Activated CD4-positive, alpha-beta T cell treated with anti-CD3 and anti-CD28 coated beads for 24 hours (primary cell): ENCODE measurements at regions not wholly inside any gene's neighbourhood (a gene's known extent, or its start where the extent isn't known, plus 50 kb on each side); places are given as distances from the start of the nearest gene placed in this dataset.

Experiments
- DNase-seq, 2 donors: peaks; one replicate each; pipeline ENCODE4 v3.0.0-alpha.2; 2020; ENCODE audit warnings: low read depth in 2 of 2

- no peak for DNase-seq
Measured at GRCh38 chr12:61894168-61894567, 366.0 kb upstream of the USP15 start.

- DNase-seq, result no peak
Measured at GRCh38 chr12:61896436-61896835, 363.8 kb upstream of the USP15 start.

- DNase-seq, result no peak
Measured at GRCh38 chr12:61902403-61902802, 357.8 kb upstream of the USP15 start.

GRCh38 chr12:61911113-61911512 lies 349.1 kb upstream of the USP15 start:
- no peak for DNase-seq

GRCh38 chr12:61915420-61915819 lies 344.8 kb upstream of the USP15 start:
- DNase-seq, result no peak

DNA sequence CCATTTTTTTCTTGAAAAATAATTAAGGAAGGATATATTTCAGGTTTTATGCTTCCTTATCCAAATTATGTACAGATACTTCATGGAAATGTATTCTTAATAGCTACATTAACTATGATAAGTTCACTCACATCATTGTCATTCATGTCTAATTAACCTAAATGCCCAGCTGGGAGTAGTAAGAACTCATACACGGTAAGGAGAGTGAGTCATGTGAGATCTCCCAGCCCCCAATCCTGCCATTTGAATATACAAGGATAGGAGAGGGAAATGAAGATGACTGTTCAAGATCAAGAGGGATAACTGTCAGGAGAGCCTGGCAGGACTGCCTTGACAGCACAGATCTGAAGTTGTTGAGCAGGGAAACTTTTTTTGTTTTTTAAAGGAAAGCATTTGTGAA lies 343.4 kb upstream of the USP15 start:
- no peak for DNase-seq

DNA sequence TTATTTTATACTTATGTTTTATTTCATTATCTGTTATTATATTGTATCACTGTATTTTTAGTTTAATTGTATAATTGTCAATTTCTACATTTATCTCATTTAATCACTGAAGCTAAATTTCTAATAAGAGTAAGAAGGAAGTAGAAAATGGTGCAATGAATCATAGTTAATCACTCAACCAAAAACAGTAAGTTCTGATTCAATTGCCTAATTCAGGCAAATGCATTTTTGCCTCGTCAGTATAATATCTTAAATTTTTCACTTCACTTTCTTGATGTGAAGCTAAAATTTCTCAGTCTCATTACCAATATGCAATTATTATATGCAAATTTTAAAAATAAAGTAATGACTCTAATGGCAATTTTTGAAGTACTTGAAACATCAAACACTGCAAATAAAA lies 340.5 kb upstream of the USP15 start:
- no peak for DNase-seq

DNA sequence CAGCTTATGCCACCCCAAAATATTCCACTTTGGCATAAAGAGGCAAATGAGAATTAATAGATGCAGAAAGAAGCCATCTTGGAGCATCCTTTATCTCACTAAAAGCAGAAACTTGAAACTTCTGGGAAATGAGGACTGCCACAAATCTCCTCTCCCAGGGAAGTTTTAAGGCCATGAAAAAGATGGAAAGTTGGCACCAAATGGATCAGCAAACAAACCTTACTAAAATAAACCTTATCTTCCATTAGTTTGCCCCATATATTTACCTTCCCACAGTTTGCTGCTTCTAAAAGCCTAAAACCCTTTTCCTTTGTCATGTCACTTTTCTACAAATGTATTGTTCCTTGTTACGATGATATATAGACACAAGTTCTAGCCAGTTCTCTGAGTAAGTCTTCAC lies 340.0 kb upstream of the USP15 start:
- DNase-seq, result no peak

DNA sequence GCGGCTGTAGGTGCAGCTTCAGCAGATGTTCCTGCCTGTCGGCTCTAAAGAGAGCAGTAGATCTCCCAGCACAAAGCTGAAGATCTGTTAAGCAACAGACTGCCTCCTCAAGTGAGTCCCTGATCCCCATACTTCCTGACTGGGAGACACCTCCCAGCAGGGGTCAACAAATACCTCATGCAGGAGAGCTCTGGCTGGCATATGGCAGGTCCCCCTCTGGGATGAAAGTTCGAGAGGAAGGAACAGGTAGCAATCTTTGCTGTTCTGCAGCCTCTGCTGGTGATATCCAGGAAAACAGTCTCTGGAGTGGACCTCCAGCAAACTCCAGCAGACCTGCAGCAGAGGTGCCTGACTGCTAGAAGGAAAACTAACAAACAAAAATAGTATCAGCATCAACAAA lies 337.1 kb upstream of the USP15 start:
- DNase-seq, result no peak

GRCh38 chr12:61934564-61934963 lies 325.6 kb upstream of the USP15 start:
- DNase-seq, result no peak

DNA sequence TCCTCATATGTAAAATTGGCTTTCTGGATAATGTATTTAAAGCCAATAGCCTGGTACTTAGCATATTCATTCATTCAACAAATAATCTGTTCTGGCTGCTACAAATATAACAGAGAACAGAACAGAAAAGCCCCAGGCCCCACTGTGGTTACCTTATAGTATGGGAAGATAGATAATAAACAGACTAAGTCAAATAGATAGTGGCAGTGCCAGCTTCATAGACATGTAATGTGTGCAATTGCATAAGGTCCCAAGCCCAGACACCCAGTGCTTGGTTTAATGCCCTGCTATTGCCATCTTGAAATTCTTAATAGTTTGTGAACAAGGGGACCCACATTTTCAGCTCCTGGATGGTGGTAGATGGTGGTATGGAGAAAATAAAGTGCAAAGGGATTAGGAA lies 320.2 kb upstream of the USP15 start:
- no peak for DNase-seq

DNA sequence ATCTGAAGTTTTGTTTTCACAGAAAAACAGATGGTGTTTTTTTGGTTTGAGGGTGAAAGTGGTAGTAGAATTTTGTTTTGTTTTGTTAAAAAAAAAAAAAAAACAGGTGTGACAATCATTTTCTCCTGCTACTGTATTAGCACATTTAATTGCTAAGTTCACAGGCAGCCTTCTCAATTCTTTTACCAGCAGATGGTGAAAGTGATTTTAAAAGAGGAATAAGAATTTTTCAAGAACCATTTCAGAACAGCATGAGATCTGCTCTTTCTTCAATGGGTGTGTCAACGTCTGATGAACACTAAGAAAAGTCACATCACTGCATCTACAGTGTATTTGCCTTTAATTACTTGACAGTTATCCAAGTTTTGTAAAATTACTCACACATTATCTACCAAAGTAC lies 303.7 kb upstream of the USP15 start:
- DNase-seq, result no peak

DNA sequence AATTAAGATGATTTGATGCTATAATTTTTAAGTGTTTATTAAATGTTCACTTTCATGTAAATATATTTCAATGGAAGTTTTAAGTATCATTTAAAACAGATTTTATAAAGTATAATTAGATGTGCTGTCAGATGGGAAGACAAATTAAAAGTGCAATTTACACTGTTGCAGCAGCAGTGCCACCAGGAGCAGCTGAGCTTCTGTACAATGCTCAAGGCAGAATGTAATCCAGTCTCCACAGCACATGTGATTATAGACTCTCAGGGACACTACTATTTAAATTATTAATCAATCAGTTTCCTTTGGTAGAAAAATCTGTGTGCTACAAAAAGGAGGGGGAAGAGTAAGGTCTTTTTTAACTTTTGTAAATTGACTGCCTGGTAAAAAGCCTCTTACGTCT lies 285.7 kb upstream of the USP15 start:
- no peak for DNase-seq

DNA sequence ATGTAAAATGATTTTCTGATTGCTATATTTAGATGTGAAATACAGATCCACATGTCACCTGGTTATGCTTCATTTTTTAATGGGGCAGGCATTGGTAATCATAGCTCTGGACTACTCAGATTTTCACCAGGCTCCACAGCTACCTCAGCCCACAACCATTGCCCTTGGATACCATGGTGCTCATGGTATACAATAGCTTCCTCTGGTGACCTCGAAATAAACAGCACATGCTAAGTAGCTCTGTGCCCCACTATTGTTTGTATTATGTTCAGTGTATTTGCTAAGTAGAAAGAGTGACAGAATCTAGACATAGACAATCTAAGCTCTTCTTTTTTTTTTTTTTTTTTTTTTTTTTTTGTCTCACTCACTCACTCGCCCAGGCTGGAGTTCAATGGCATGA lies 274.4 kb upstream of the USP15 start:
- no peak for DNase-seq

DNA sequence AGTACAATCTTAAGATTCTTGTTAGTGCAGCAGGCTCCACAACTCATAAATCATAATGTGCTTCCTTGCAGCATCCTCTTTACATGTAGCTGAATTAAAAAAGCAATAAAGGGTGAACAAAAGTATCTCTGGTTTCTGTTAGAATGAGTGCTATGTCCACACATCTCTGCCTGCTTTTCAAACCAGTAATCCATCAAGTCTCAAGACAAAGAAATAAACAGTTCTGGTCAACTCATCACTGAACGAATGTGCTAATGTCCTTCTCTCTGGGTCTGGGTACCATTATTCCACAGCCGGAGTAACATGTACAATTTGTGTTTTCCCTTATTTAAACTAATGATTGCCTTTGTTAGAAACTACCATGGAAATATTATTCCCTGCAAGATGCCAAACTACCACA lies 273.0 kb upstream of the USP15 start:
- no peak for DNase-seq

GRCh38 chr12:61991661-61992060 lies 268.5 kb upstream of the USP15 start:
- DNase-seq, result no peak

DNA sequence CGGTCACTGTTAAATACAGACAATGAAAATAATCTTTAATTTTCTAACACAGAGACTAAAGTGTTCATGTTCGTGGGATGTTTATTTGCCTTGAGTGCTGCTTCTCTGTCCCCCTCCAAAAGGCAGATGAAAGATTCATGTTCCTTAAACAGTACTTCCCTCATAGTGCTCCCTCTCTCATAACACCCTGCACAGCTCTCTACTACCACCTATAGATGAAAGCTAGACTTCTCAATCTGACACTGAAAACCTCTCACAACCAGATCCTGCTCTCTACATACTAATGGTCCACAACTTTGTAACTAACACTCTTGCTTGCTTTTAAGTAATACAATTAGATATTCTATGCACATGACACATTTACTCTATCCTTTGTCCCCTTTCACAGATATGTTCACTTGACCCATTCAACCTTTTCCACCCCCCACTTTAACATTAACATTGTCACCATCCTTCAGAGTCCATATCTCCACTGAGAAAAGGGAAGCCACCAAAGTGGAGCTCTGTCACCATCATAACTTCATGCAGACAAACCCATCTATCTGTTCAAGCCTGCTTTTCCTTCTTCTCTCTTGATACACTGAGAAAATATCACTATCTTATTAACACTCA lies 266.4 kb upstream of the USP15 start:
- DNase-seq, result no peak

- no peak for DNase-seq
Measured at GRCh38 chr12:61996717-61997116, 263.5 kb upstream of the USP15 start.

- DNase-seq, result no peak
Measured at GRCh38 chr12:61998791-61999190, 261.4 kb upstream of the USP15 start.

DNA sequence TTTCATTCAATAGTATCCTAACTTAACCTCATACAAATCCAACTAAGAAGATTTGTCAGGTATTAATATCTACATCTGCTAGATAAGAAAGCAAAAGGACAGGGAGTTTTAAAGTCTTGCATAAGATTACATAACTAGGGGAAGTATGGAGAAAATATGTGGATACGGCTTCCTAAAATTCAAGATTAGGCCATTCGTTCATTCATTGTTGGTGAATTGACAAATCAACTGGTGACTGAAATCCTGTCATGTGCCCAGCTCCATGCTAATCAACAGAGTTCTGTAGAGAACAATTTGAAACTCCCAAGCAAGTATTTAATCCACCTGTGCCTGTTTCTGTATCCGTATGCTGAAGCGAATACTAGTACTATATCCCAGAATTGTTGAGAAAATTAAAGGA lies 260.9 kb upstream of the USP15 start:
- no peak for DNase-seq

GRCh38 chr12:62001424-62001823 lies 258.8 kb upstream of the USP15 start:
- DNase-seq, result no peak

DNA sequence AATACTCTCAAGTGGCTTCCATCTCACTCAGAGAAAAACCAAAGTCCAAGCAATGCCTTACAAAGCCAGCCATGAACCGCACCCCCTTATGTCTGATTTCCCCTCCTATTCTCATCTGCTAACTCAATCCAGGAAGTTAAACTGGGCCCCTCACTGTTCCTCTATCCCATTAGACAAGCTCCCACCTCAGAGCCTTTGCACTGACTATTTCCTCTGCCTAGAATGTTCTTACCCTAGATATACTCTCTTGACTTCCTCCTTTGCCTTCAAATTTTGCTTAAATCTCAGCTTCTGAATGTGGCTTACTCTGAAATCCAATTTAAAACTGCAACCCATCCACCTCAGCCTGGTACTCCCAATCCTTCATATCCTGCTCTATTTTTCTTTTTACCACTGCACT lies 257.0 kb upstream of the USP15 start:
- DNase-seq, result no peak

DNA sequence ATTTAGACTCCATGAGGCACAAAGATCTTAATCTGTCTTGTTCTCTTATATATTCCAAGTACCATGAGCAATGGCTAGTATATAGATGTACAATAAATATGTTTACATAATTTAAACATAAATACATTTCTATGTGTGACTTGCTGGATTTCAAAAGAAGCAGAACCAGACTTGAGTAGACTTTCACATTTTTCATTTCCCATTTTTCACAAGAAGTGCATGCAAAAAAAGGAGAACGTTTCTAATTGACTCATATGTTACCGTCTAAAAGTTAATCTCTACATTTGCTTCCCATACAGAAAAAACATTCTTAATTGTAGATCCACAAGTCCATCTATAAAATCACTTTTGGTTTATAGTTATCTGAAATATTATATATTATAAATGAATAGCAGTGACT lies 256.5 kb upstream of the USP15 start:
- DNase-seq, result no peak

DNA sequence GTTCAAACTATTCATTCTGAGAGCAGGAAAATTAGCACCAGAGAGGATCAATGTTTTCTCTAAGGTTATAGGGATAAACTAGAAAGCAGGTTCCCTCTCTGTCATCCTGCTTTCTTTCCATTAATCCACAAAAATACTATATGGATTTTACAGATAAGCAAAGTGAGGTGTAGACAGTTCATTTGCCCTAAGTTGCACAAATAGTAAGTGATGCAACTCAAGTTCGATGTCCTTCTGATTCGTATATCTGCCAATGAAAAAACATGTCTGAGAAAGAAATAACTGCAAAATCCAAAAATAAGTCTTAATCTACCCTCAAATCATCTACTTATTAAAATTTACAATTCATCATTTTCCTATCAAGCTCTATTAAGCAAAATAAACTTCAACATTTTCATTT lies 254.6 kb upstream of the USP15 start:
- DNase-seq, result no peak
